Glutamatergic neuron (in vitro differentiated cells): ENCODE measurements at regions not wholly inside any gene's neighbourhood (a gene's known extent, or its start where the extent isn't known, plus 50 kb on each side); places are given as distances from the start of the nearest gene placed in this dataset.
A peak's percentile ranks its signal among the peaks of the same experiment; 100 is the strongest.

Experiments used
- DNase-seq: peaks from one replicate; pipeline ENCODE4 v3.0.0; 2022
- H3K27ac Mint-ChIP-seq: one replicate; pipeline ENCODE4 v1.8.0; 2020; ENCODE audit warnings: mild to moderate bottlenecking, mixed read lengths, inconsistent platforms; ENCODE audit not compliant: unreplicated experiment
- H3K27me3 Mint-ChIP-seq: one replicate; pipeline ENCODE4 v1.8.0; 2020; ENCODE audit warnings: mild to moderate bottlenecking, moderate library complexity, mixed read lengths, inconsistent platforms; ENCODE audit not compliant: unreplicated experiment
- H3K36me3 Mint-ChIP-seq: one replicate; pipeline ENCODE4 v1.8.0; 2020; ENCODE audit warnings: mild to moderate bottlenecking, mixed read lengths, inconsistent platforms; ENCODE audit not compliant: unreplicated experiment
- H3K4me1 Mint-ChIP-seq: one replicate; pipeline ENCODE4 v1.8.0; 2020; ENCODE audit warnings: mild to moderate bottlenecking, low read depth, mixed read lengths, inconsistent platforms; ENCODE audit not compliant: unreplicated experiment
- H3K4me3 Mint-ChIP-seq: one replicate; pipeline ENCODE4 v1.8.0; 2020; ENCODE audit warnings: mild to moderate bottlenecking, mixed read lengths, inconsistent platforms; ENCODE audit not compliant: unreplicated experiment
- H3K9me3 Mint-ChIP-seq: one replicate; pipeline ENCODE4 v1.8.0; 2020; ENCODE audit warnings: mild to moderate bottlenecking, moderate library complexity, mixed read lengths, inconsistent platforms; ENCODE audit not compliant: unreplicated experiment
- TF ChIP-seq, protein P1 (sequence below): fragments of 200-600 bp; sonication (generic); IDR thresholded peaks from one replicate; pipeline ENCODE4 v1.5.0; 2021; ENCODE audit not compliant: partially characterized antibody, unreplicated experiment

DNA sequence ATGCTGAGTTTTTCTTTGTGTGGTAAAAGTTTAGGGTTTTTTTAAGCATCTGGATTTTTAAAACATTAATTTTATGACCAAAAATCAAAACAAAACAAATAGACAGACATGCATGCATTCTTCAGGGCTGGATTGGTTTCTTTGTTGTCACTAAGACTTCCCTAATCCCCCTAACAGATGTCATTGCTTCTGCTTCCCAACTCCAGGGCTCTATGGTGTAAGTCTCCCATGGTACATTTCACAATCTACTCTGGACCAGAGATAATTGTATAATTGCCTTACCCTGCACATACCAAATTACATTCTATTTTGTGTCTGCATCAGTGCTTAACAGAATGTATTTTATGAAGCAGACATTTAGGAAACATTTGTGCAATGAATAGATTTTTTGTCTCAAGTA, 529.1 kb upstream of the SMIM31 start:
- no peaks in the 10 kb centered on the region for H3K4me1 Mint-ChIP-seq
- no peaks in the 10 kb centered on the region for H3K36me3 Mint-ChIP-seq
- H3K4me3 Mint-ChIP-seq, result no peak overlapping the region
- peaks cover 3% of the 10 kb centered on the region for H3K27me3 Mint-ChIP-seq
- peak overlapping the region; percentile 52 for H3K27ac Mint-ChIP-seq
- DNase-seq, result no peak
- H3K9me3 Mint-ChIP-seq, result no peaks in the 10 kb centered on the region
- TF ChIP-seq, protein P1, sequence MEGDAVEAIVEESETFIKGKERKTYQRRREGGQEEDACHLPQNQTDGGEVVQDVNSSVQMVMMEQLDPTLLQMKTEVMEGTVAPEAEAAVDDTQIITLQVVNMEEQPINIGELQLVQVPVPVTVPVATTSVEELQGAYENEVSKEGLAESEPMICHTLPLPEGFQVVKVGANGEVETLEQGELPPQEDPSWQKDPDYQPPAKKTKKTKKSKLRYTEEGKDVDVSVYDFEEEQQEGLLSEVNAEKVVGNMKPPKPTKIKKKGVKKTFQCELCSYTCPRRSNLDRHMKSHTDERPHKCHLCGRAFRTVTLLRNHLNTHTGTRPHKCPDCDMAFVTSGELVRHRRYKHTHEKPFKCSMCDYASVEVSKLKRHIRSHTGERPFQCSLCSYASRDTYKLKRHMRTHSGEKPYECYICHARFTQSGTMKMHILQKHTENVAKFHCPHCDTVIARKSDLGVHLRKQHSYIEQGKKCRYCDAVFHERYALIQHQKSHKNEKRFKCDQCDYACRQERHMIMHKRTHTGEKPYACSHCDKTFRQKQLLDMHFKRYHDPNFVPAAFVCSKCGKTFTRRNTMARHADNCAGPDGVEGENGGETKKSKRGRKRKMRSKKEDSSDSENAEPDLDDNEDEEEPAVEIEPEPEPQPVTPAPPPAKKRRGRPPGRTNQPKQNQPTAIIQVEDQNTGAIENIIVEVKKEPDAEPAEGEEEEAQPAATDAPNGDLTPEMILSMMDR, result no peak

GRCh38 chr4:164229255-164229654, 524.7 kb upstream of the SMIM31 start:
- no peaks in the 10 kb centered on the region for H3K36me3 Mint-ChIP-seq
- TF ChIP-seq, protein P1, result no peak
- no peaks in the 10 kb centered on the region for H3K4me1 Mint-ChIP-seq
- H3K27ac Mint-ChIP-seq, result no peak overlapping the region
- H3K4me3 Mint-ChIP-seq, result no peak overlapping the region
- no peak for DNase-seq
- H3K9me3 Mint-ChIP-seq, result no peaks in the 10 kb centered on the region
- H3K27me3 Mint-ChIP-seq, result peaks cover 2% of the 10 kb centered on the region

- H3K27ac Mint-ChIP-seq, result no peak overlapping the region
- H3K27me3 Mint-ChIP-seq, result no peaks in the 10 kb centered on the region
Measured at GRCh38 chr4:164239433-164239832, 514.5 kb upstream of the SMIM31 start.

DNA sequence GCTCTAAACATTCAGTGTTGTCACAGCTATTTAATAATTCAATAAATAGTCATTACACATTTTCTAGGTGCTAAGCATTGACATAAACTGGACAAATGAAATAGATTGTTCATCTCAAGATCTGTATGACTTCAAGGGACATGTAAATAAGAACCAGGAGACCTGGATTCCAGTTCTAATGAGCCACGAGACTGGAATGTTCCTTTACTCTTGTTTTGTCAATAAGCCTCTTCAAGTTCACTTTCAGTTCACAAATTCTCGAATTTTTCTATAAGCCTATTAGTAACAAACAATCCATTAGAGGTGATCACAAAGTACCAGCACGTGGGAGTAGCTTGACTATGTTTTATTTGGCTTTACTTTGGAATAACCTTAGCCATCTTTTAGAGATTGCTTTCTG, 514.0 kb upstream of the SMIM31 start:
- DNase-seq, result no peak
- no peak overlapping the region for H3K4me3 Mint-ChIP-seq
- no peak overlapping the region for H3K27ac Mint-ChIP-seq
- no peaks in the 10 kb centered on the region for H3K27me3 Mint-ChIP-seq
- H3K9me3 Mint-ChIP-seq, result no peaks in the 10 kb centered on the region
- TF ChIP-seq, protein P1, result no peak
- H3K4me1 Mint-ChIP-seq, result peaks cover 16% of the 10 kb centered on the region
- H3K36me3 Mint-ChIP-seq, result no peaks in the 10 kb centered on the region

More at GRCh38 chr4:164239433-164239832, 514.5 kb upstream of the SMIM31 start:
- peaks cover 16% of the 10 kb centered on the region for H3K4me1 Mint-ChIP-seq
- TF ChIP-seq, protein P1, result no peak
- DNase-seq, result no peak
- H3K36me3 Mint-ChIP-seq, result no peaks in the 10 kb centered on the region
- H3K4me3 Mint-ChIP-seq, result no peak overlapping the region
- no peaks in the 10 kb centered on the region for H3K9me3 Mint-ChIP-seq

- no peaks in the 10 kb centered on the region for H3K27me3 Mint-ChIP-seq
- H3K36me3 Mint-ChIP-seq, result no peaks in the 10 kb centered on the region
- TF ChIP-seq, protein P1, result no peak
- no peak overlapping the region for H3K4me3 Mint-ChIP-seq
- DNase-seq, result no peak
- no peaks in the 10 kb centered on the region for H3K9me3 Mint-ChIP-seq
- peak overlapping the region; percentile 76 for H3K27ac Mint-ChIP-seq
- H3K4me1 Mint-ChIP-seq, result peaks cover 10% of the 10 kb centered on the region
Measured at GRCh38 chr4:164251257-164251656, 502.7 kb upstream of the SMIM31 start.
